HG03196 (cell line): ENCODE measurements at regions not wholly inside any gene's neighbourhood (a gene's known extent, or its start where the extent isn't known, plus 50 kb on each side); places are given as distances from the start of the nearest gene placed in this dataset.

Source experiments
- ATAC-seq: cut with Tn5 transposase; IDR thresholded peaks from one replicate; pipeline ENCODE4 v1.9.1; 2021; ENCODE audit not compliant: unreplicated experiment

DNA sequence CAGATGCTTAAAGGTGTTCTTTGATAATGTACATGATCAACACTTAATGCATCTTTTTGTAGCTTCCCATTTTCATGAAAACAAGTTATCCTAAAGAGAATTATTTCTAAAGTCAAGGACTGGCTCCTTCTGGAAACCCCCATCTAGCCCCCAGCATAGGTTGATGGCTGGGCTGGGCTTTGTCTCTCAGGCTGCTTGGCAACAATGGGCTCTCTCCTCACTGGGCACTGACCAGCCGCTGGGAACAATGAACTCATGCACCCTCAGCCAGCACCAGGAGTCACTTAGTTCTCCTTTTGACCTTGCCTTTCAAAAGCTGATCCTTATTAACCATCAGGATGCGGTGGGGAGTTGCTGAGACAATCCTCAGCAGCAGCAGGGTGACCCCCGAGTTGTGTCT, 293.0 kb upstream of the PLXNA2 start:
- no peak for ATAC-seq

- ATAC-seq = no peak
These were observed 293.9 kb upstream of the PLXNA2 start for GRCh38 chr1:208538078-208538477.

DNA sequence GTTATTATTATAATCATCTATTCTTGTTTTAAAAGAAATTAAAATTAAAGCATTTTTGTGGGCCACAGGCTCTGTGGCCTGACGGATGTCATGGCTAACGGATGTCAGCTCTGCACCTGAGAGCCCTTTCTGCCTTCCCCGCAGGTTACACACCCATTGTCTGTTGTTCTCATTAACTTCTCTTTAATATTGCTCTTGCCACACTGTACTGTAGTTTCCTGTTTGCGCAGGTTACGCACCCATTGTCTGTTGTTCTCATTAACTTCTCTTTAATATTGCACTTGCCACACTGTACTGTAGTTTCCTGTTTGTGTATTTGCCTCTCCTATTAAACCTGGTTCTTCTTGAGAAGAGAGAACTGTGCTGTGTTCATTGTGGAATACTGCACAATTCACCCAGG, 294.4 kb upstream of the PLXNA2 start:
- no peak for ATAC-seq

DNA sequence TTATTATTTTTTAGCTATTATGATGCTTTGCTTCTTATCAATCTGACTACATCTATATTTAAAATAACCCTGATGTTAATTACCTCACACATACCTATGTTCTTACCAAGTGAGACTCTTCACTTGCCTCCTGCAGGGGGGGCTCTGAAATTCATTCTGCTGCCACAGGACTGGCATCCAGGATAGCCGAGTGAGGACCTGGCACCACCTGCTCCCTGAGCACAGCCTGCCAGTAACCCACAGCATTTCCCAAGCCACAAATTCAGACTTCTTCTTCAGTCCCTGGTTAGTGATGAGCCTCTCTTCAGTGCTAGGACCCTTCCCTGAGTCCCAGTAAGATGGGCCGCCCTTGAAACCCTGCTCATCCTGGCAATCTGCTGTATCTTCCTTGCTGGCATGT, 296.5 kb upstream of the PLXNA2 start:
- no peak for ATAC-seq

- ATAC-seq = no peak
These were observed 297.2 kb upstream of the PLXNA2 start for GRCh38 chr1:208541225-208541855.

GRCh38 chr1:208542309-208542708, 298.1 kb upstream of the PLXNA2 start:
- ATAC-seq = no peak

GRCh38 chr1:208544053-208544452, 299.9 kb upstream of the PLXNA2 start:
- ATAC-seq = no peak

- ATAC-seq = no peak
These were observed 300.6 kb upstream of the PLXNA2 start for GRCh38 chr1:208544794-208545193.

DNA sequence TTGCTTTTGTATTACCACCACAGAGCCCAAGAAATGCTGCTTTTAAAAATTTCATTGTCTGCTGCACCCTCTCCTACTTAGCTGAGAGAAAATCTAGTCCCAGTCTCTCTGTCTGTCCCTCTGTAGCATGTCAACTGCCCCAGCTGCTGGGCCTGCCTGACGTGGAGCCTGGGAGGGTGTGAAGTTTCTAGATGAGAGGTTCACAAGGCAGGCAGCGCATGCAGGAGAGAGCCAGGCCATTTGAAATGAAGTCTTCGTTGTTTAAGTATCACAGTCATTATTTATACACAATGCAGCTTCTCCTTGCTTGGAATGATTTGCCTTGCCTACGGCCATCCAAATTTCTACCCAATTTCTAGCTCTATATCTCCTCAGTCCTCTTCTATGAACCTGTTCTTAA, 306.8 kb upstream of the PLXNA2 start:
- no peak for ATAC-seq

GRCh38 chr1:208551633-208552320, 307.6 kb upstream of the PLXNA2 start:
- ATAC-seq = no peak

DNA sequence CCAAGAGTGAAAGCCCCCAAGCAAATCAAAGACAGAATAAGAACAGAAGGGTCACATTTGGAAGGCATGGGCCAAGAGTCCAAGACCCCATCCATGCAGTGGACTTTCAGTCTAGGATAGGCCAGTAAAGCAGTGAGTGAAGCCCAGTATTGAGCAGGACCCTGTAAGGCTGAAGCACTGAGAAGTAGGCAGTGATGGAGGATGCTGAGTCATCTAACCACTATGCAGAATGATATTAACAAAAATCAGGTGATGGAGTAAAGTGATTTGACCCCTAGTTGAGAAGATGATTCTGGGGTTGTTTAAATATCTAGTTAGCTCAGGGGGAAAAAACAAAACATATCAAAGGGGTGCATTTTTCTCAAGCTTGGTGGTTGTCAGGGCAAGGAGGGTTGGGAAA, 308.7 kb upstream of the PLXNA2 start:
- no peak for ATAC-seq

GRCh38 chr1:208556461-208556860, 312.3 kb upstream of the PLXNA2 start:
- no peak for ATAC-seq

GRCh38 chr1:208557046-208557722, 313.0 kb upstream of the PLXNA2 start:
- no peak for ATAC-seq

DNA sequence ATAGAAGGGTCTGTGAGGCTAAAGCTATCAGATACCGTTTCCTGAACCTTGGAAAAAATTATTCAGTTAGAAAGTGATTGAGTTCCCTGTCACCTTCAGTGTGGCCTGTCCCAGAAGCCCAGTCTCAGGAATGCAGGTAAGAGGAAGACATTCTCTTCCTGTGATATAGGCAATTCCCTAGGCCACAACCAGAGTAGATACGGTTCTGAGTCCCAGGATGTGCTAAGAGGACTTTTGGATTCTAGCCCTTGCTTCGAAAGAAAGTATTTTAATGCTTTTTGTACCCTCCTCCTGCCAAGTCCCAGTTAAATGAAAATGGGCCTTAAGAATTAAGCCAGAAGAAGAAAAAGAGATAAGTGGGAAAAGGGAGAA, 313.5 kb upstream of the PLXNA2 start:
- no peak for ATAC-seq

DNA sequence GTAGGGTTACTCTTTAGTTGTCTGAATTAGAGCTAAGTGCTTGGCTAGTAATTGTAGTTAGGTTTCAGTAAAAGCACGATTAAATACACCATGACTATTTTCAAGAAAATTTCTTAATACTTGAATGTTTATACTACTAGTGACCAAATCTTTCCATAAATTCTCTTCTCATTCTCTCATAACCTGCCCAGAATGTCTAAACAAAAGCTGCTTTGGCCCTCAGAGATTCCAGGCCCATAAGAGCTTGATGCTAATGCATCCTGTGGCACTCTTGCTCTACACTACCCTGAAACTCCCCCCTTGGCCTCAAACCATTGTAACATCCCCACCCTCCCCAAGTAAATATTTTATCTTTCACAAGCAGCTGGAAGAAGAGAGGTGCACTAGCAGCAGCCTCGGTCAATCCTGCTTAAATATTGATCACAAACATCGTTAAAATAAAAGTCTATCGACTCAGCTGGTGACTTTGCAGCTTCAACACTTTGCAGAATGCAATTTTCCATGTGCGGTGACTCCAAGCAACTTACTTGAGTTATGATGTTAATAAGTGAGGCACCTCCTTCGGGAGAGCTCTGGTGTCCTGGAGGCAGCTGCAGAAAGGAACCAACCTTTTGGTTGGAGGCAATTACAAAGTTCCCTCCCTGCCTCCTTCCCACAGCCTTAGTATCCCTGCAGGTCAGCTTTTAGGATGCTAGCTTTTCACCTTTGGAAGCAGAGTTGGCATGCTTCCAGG, 315.6 kb upstream of the PLXNA2 start:
- ATAC-seq = no peak

DNA sequence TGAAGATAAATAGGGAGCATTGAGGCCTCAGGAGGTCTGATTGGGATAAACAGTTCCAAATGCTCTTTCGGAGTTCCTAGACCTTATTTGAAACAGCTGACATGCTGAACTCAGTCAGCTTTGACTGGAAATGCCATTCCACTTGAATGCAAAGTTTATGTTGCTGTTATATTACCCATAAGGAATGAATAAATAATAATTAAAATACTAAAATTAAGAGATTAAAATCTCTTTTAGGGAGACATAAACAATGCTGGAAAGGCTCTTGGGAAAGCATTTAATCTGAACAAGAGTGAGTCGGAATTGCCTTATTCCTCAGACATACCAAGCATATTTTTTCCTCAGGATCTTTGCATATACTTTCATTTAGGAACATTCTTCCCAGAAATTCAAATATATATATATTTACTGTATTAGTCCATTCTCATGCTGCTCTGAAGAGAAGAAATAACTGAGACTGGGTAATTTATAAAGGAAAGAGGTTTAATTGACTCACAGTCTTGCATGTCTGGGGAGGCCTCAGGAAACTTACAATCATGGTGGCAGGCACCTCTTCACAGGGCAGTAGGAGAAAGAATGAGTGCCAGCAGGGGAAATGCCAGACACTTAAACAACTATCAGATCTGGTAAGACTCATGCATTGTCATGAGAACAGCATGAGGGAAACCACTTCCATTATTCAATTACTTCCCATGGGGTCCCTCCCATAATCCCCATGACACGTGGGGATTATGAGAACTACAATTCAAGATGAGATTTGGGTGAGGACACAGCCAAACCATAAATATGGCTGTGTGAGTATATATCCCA, 318.2 kb upstream of the PLXNA2 start:
- ATAC-seq = no peak

DNA sequence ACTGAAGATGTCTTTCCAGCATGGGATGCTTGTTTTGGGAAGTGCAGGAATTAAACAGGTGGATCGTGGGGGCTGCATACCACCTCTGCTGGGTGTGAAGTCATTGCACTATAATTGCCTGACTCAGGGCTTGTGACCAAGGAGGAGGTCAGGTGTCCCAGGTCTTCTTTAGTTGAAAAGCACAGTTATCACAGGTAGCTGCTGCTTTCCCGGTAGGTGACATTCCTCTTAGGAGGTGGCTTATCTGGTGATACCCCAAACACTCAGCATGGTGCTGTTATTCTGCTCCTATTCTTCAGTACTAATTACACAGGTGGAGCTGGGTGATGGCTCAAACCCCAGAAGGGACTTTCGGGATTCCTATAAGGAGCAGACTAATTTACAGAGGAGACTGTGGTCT, 320.3 kb upstream of the PLXNA2 start:
- ATAC-seq = no peak

- no peak for ATAC-seq
These were observed 321.7 kb upstream of the PLXNA2 start for GRCh38 chr1:208565756-208566440.

- no peak for ATAC-seq
These were observed 325.0 kb upstream of the PLXNA2 start for GRCh38 chr1:208569181-208569580.

DNA sequence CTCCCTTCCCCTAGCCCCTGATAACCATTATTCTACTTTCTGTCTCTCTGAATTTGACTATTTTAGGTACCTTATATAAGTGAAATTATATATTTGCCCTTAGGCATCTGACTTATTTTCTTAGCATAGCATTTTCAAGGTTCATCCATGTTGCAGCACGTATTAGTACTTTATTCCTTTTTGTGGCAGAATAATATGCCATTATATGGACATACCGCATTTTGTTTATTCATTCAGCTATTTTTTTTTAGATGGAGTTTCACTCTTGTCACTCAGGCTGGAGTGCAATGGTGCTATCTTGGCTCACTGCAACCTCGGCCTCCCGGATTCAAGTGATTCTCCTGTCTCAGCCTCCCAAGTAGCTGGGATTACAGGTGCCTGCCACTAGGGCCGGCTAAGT, 326.2 kb upstream of the PLXNA2 start:
- ATAC-seq = no peak
